HEK293T (cell line): ENCODE measurements at regions not wholly inside any gene's neighbourhood (a gene's known extent, or its start where the extent isn't known, plus 50 kb on each side); places are given as distances from the start of the nearest gene placed in this dataset.
"Not testable (repeated sequence)": the region's sequence is repeated elsewhere in the genome, so short reads cannot be mapped to it uniquely, and the experiment has no call there.

Experiments used
- CTCF ChIA-PET: fragments of 350-600 bp; formaldehyde crosslinking; extraction: SDS; loops from one replicate; lab custom pipeline; 2021; ENCODE audit warnings: antibody characterized with exemption, inconsistent platforms; lab: Yijun Ruan, JAX
- POLR2A ChIA-PET: fragments of 350-600 bp; formaldehyde crosslinking; extraction: SDS; loops from one replicate; lab custom pipeline; 2020; ENCODE audit warnings: antibody characterized with exemption, inconsistent platforms; lab: Yijun Ruan, JAX
- DNase-seq: peaks from one replicate; pipeline ENCODE4 v3.0.0; 2012; ENCODE audit warnings: mixed read lengths; ENCODE audit errors: extremely low spot score
- ARNT ChIP-seq: fragments of 450-650 bp; IDR thresholded peaks from 2 replicates; pipeline ENCODE4 v1.6.1; 2017; ENCODE audit warnings: mild to moderate bottlenecking
- BHLHE40 ChIP-seq: fragments of 450-650 bp; IDR thresholded peaks from 2 replicates; pipeline ENCODE4 v1.6.1; 2016; ENCODE audit warnings: mild to moderate bottlenecking, moderate library complexity, borderline replicate concordance
- CTBP1 ChIP-seq: fragments of 450-650 bp; IDR thresholded peaks from 2 replicates; pipeline ENCODE4 v1.6.1; 2016; ENCODE audit warnings: borderline replicate concordance
- ELF4 ChIP-seq: fragments of 450-650 bp; IDR thresholded peaks from 2 replicates; pipeline ENCODE4 v1.6.1; 2017; ENCODE audit warnings: antibody characterized with exemption
- FOXA1 ChIP-seq: fragments of 450-650 bp; IDR thresholded peaks from 2 replicates; pipeline ENCODE4 v1.6.1; 2016; ENCODE audit warnings: mild to moderate bottlenecking
- FOXK2 ChIP-seq: fragments of 450-650 bp; IDR thresholded peaks from 2 replicates; pipeline ENCODE4 v1.6.1; 2016; ENCODE audit warnings: mild to moderate bottlenecking
- FOXM1 ChIP-seq: fragments of 450-650 bp; IDR thresholded peaks from 2 replicates; pipeline ENCODE4 v1.6.1; 2017; ENCODE audit warnings: mild to moderate bottlenecking, borderline replicate concordance
- HDGF ChIP-seq: fragments of 450-650 bp; IDR thresholded peaks from 2 replicates; pipeline ENCODE4 v1.6.1; 2017; ENCODE audit warnings: antibody characterized with exemption, borderline replicate concordance
- L3MBTL2 ChIP-seq: fragments of 450-650 bp; conservative IDR thresholded peaks from 2 replicates; pipeline ENCODE4 v1.6.1; 2016; ENCODE audit warnings: mild to moderate bottlenecking
- LEF1 ChIP-seq: fragments of 450-650 bp; IDR thresholded peaks from 2 replicates; pipeline ENCODE4 v1.6.1; 2017; ENCODE audit warnings: mild to moderate bottlenecking, borderline replicate concordance
- NFRKB ChIP-seq: fragments of 450-650 bp; IDR thresholded peaks from 2 replicates; pipeline ENCODE4 v1.6.1; 2016; ENCODE audit warnings: mild to moderate bottlenecking, moderate library complexity
- SP1 ChIP-seq: fragments of 450-650 bp; IDR thresholded peaks from 2 replicates; pipeline ENCODE4 v1.6.1; 2017
- SUZ12 ChIP-seq: fragments of 450-650 bp; IDR thresholded peaks from 2 replicates; pipeline ENCODE4 v1.6.1; 2016; ENCODE audit warnings: mild to moderate bottlenecking
- TARDBP ChIP-seq: fragments of 450-650 bp; IDR thresholded peaks from 2 replicates; pipeline ENCODE4 v1.6.1; 2016
- ZNF384 ChIP-seq: fragments of 450-650 bp; IDR thresholded peaks from 2 replicates; pipeline ENCODE4 v1.6.1; 2016
- TF ChIP-seq, protein P1 (sequence below): fragments of 450-650 bp; IDR thresholded peaks from 2 replicates; pipeline ENCODE4 v1.6.1; 2016

DNA sequence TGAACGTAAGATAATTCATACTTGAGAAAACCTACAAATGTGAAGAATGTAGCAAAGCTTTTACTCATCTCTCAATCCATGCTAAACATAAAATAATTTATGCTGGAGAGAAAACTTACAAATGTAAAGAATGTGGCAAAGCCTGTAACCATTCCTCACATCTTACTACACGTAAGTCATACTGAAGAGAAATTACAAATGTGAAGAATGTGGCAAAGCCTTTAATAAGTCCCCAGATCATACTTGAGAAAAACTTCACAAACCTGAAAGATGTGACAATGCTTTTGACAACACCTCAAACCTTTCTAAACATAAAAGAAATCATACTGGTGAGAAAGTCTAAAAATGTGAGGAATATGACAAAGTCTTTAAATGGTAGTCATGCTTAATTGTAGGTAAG is 89.4 kb downstream of the ZNF675 start:
- POLR2A ChIA-PET: no interaction called here
- DNase-seq: no peak
- CTCF ChIA-PET: no interaction called here
- TF ChIP-seq TARDBP (no peak), FOXK2 (no peak), ZNF384 (no peak), ELF4 (no peak), FOXA1 (no peak), SP1 (no peak), NFRKB (no peak), L3MBTL2 (no peak), CTBP1 (no peak), LEF1 (no peak), SUZ12 (no peak), FOXM1 (no peak), BHLHE40 (no peak), HDGF (no peak), ARNT (no peak)
- TF ChIP-seq, protein P1, sequence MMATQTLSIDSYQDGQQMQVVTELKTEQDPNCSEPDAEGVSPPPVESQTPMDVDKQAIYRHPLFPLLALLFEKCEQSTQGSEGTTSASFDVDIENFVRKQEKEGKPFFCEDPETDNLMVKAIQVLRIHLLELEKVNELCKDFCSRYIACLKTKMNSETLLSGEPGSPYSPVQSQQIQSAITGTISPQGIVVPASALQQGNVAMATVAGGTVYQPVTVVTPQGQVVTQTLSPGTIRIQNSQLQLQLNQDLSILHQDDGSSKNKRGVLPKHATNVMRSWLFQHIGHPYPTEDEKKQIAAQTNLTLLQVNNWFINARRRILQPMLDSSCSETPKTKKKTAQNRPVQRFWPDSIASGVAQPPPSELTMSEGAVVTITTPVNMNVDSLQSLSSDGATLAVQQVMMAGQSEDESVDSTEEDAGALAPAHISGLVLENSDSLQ: no peak

DNA sequence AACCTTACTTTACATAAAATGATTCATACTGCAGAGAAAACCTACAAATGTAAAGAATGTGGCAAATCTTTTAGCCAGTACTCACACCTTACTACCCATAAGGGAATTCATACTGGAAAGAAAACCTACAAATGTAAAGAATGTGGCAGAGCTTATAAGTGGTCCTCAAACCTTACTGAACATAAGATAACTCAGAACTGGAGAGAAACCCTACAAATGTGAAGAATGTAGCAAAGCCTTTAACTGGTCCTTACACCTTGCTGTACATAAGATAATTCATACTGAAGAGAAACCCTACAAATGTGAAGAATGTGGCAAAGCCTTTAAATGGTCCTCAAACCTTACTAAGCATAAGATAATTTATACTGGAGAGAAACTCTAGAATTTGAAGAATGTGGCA is 90.1 kb downstream of the ZNF675 start:
- CTCF ChIA-PET: no interaction called here

DNA sequence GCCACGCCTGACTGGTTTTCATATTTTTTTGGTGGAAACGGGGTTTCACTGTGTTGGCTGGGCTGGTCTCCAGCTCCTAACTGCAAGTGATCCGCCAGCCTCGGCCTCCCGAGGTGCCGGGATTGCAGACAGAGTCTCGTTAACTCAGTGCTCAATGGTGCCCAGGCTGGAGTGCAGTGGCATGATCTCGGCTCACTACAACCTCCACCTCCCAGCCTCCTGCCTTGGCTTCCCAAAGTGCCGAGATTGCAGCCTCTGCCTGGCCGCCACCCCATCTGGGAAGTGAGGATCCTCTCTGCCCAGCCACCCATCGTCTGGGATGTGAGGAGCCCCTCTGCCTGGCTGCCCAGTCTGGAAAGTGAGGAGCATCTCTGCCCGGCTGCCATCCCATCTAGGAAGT is 92.7 kb downstream of the ZNF675 start:
- POLR2A ChIA-PET, CTCF ChIA-PET, DNase-seq: not testable (repeated sequence)

More for the DNA sequence above, 90.1 kb downstream of the ZNF675 start:
- POLR2A ChIA-PET: no interaction called here
- no peak for DNase-seq
- no peak for TF ChIP-seq ZNF384
- TF ChIP-seq FOXA1: no peak
- TF ChIP-seq ELF4: no peak
- no peak for TF ChIP-seq SUZ12

DNA sequence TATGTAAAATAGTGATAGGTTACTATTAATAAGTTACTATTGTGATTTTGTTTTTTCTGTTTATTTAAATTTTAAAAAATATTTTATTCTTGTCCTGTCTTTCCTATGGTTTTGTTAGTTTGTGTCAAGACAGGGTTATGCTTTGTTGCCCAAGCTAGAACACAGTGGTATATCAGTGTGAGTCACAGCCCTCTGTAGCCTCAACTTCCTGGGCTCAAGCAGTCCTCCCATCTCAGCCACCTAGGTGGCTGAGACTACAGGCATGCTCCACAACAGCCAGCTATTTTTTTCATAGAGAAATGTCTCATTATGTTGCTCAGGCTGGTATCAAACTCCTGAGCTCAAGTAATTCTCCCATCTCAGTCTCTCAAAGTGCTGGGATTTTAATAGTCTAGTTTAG is 99.5 kb downstream of the ZNF675 start:
- no peak for TF ChIP-seq LEF1
- ChIA-PET POLR2A (no interaction called here), CTCF (no interaction called here)
- DNase-seq: no peak

DNA sequence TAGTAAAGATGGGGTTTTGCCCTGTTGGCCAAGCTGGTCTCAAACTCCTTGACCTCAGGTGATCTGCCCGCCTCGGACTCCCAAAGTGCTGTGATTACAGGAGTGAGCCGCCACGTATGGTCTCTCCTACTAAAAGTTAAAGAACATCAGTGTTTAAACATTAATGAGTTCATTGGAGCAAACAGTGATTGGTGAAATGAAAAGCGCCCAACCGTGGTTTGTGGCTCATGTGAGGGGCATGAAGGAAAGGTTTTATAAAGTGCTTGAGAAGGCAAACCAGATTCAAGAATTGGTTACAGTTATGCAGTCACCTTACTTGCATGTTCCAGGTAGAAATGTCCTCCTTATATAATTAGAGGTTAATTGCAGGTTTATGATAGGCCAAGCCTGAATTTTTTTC is 109.5 kb downstream of the ZNF675 start:
- TF ChIP-seq TARDBP (no peak), FOXM1 (no peak), FOXA1 (no peak), L3MBTL2 (no peak), NFRKB (no peak), ARNT (no peak)
- no peak for DNase-seq
- POLR2A ChIA-PET: no interaction called here
- CTCF ChIA-PET: no interaction called here

DNA sequence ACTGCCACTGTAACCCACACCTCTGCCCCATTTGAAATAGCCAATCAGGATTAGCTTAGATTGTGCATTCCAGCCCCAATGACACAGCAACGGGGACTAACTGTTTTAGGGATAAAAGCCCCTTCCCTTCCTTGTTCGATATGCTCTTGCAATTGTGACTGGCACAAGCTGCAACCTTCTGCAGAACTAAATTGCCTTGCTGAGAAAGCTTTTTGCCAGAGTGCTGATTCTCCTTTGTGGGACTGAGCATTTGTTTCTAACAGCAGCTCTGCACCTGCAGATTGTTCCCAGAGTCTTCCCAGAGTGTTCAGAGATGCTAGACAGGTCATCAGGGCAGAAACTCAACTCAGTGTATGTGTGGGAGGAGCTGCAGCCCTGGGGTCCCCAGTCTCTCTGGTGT is 115.8 kb downstream of the ZNF675 start:
- CTCF ChIA-PET: no interaction called here
- DNase-seq: no peak
- TF ChIP-seq L3MBTL2 (no peak), SP1 (no peak), ARNT (no peak), NFRKB (no peak), ELF4 (no peak), FOXM1 (no peak), FOXA1 (no peak), BHLHE40 (no peak), FOXK2 (no peak), TARDBP (no peak), HDGF (no peak), ZNF384 (no peak), LEF1 (no peak)
- TF ChIP-seq, protein P1: no peak
- POLR2A ChIA-PET: no interaction called here

DNA sequence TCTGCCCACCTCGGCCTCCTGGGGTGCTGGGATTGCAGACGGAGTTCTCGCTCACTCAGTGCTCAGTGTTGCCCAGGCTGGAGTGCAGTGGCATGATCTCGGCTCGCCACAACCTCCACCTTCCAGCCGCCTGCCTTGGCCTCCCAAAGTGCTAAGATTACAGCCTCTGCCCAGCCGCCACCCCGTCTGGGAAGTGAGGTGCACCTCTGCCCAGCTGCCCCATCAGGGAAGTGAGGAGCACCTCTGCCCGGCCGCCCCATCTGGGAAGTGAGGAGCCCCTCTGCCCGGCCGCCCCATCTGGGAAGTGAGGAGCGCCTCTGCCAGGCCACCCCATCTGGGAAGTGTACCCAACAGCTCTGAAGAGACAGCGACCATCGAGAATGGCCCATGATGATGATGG is 118.9 kb downstream of the ZNF675 start:
- POLR2A ChIA-PET, CTCF ChIA-PET, DNase-seq: not testable (repeated sequence)

DNA sequence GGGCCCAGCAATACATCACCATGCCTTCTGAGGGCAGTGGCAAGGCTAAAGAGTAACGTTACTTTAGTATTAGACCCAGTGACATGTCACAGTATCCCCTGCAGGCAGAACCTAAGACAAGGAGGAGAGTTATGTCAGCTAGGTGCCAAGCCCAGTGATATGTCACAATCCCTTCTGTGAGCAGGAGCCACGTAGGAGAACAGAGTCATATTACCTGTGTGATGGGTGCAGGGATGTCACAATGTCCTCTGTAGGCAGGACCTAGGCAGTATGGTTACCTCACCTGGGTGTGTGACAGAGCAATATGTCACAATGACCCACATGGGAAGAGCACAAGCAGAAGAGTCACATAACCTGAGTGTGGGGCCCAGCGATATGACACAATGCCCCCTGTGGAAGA is 121.8 kb downstream of the ZNF675 start:
- POLR2A ChIA-PET: no interaction called here
- CTCF ChIA-PET: no interaction called here
- TF ChIP-seq CTBP1 (no peak), LEF1 (no peak), ARNT (no peak), FOXK2 (no peak), FOXM1 (no peak)
- DNase-seq: no peak

DNA sequence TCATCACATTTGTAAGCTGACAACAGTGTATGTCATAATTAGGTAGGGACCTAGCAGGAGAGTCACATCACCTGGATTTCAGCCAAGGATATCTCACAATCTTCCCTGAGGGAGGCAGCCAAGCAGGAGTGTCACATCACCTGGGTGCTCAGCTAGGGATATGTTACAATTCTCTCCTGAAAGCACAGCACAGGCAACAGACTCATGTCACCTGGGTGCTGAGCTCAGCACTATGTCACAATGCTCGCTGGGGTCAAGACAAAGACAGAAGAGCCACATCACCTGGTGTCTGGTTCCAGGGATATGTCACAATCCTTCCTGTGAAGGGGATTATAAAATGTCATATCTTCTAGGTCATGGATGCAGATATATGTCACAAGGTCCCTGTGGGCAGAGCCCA is 123.7 kb downstream of the ZNF675 start:
- DNase-seq: no peak
- TF ChIP-seq NFRKB (no peak), LEF1 (no peak), FOXM1 (no peak), ARNT (no peak), BHLHE40 (no peak), FOXA1 (no peak), HDGF (no peak), CTBP1 (no peak), SUZ12 (no peak), TARDBP (no peak), ELF4 (no peak)
- POLR2A ChIA-PET: no interaction called here
- CTCF ChIA-PET: no interaction called here
